ENCODE measurements at regions not wholly inside any gene's neighbourhood (a gene's known extent, or its start where the extent isn't known, plus 50 kb on each side); places are given as distances from the start of the nearest gene placed in this dataset.
"Not testable (repeated sequence)": the region's sequence is repeated elsewhere in the genome, so short reads cannot be mapped to it uniquely, and the experiment has no call there.

GRCh38 chr2:113551637-113552318, 53.3 kb downstream of the FOXD4L1 start:
- WGBS, 2 donors: 2 to 5% methylated on average over 9 of the region's 11 CpGs
- H3K27ac ChIP-seq: not testable (repeated sequence)
- peak; percentile 73 to 81 for ATAC-seq (ENCODE audit: low FRiP score in 2 of 2)

GRCh38 chr2:113559820-113560219, 61.4 kb downstream of the FOXD4L1 start:
- not testable (repeated sequence) for H3K4me3 ChIP-seq, H3K4me1 ChIP-seq, H3K27me3 ChIP-seq, H3K27ac ChIP-seq, H3K9me3 ChIP-seq, H3K36me3 ChIP-seq, DNase-seq
- peak in 1 of 2 donors; percentile 64 for ATAC-seq (ENCODE audit: low FRiP score in 2 of 2)
- 83 to 100% methylated on average over 2 of the region's 2 CpGs for WGBS, 2 donors

More at GRCh38 chr2:113551637-113552318, 53.3 kb downstream of the FOXD4L1 start:
- not testable (repeated sequence) for H3K9me3 ChIP-seq, H3K36me3 ChIP-seq, H3K4me3 ChIP-seq, H3K27me3 ChIP-seq, H3K4me1 ChIP-seq
- peak in 1 of 2 donors; percentile 24 for DNase-seq

GRCh38 chr2:113562662-113563061, 64.2 kb downstream of the FOXD4L1 start:
- H3K27me3 ChIP-seq; H3K27ac ChIP-seq; H3K36me3 ChIP-seq; DNase-seq; H3K4me1 ChIP-seq; H3K9me3 ChIP-seq; H3K4me3 ChIP-seq; ATAC-seq (ENCODE audit: low FRiP score in 2 of 2): not testable (repeated sequence)
- 42 to 71% methylated on average over 2 of the region's 2 CpGs for WGBS, 2 donors

- H3K9me3 ChIP-seq, H3K27me3 ChIP-seq: not testable (repeated sequence)
- 78 to 86% methylated on average over 7 to 10 of the region's 12 CpGs for WGBS, 2 donors
Observed at GRCh38 chr2:113566674-113567480, 60.2 kb upstream of the RABL2A start.

GRCh38 chr2:113567481-113567849, 59.6 kb upstream of the RABL2A start:
- H3K27me3 ChIP-seq, H3K9me3 ChIP-seq, H3K27ac ChIP-seq, H3K36me3 ChIP-seq, DNase-seq, H3K4me3 ChIP-seq, H3K4me1 ChIP-seq: not testable (repeated sequence)
- 62 to 73% methylated on average over 3 of the region's 3 CpGs for WGBS, 2 donors
- ATAC-seq (ENCODE audit: low FRiP score in 2 of 2): peak; percentile 33 to 67

More at GRCh38 chr2:113566674-113567480, 60.2 kb upstream of the RABL2A start:
- peak in 1 of 2 donors; percentile 9 for ATAC-seq (ENCODE audit: low FRiP score in 2 of 2)
- not testable (repeated sequence) for H3K4me1 ChIP-seq, H3K27ac ChIP-seq, DNase-seq, H3K4me3 ChIP-seq, H3K36me3 ChIP-seq

GRCh38 chr2:113568231-113568630, 58.8 kb upstream of the RABL2A start:
- not testable (repeated sequence) for H3K36me3 ChIP-seq; H3K9me3 ChIP-seq; H3K4me3 ChIP-seq; H3K4me1 ChIP-seq; DNase-seq; ATAC-seq (ENCODE audit: low FRiP score in 2 of 2); H3K27ac ChIP-seq; H3K27me3 ChIP-seq
- WGBS, 2 donors: 90 to 94% methylated on average over 13 to 14 of the region's 14 CpGs

GRCh38 chr2:113570082-113570481, 57.0 kb upstream of the RABL2A start:
- not testable (repeated sequence) for H3K27me3 ChIP-seq; H3K27ac ChIP-seq; H3K9me3 ChIP-seq; ATAC-seq (ENCODE audit: low FRiP score in 2 of 2); H3K36me3 ChIP-seq; H3K4me3 ChIP-seq; H3K4me1 ChIP-seq; DNase-seq
- 71 to 75% methylated on average over 2 of the region's 2 CpGs for WGBS, 2 donors

GRCh38 chr2:113570509-113571009, 56.5 kb upstream of the RABL2A start:
- H3K36me3 ChIP-seq, H3K27ac ChIP-seq, H3K4me3 ChIP-seq, H3K9me3 ChIP-seq, H3K4me1 ChIP-seq, H3K27me3 ChIP-seq, DNase-seq: not testable (repeated sequence)
- 84 to 89% methylated on average over 1 of the region's 3 CpGs for WGBS, 2 donors
- peak in 1 of 2 donors; percentile 23 for ATAC-seq (ENCODE audit: low FRiP score in 2 of 2)

GRCh38 chr2:113571482-113572068, 55.5 kb upstream of the RABL2A start:
- not testable (repeated sequence) for H3K4me3 ChIP-seq, H3K9me3 ChIP-seq, H3K4me1 ChIP-seq, H3K27me3 ChIP-seq, H3K27ac ChIP-seq, H3K36me3 ChIP-seq
- WGBS, 2 donors: 57 to 100% methylated on average over 1 to 5 of the region's 6 CpGs
- peak; percentile 81 to 83 for ATAC-seq (ENCODE audit: low FRiP score in 2 of 2)
- DNase-seq: peak in 1 of 2 donors; percentile 6

GRCh38 chr2:113575721-113576120, 51.3 kb upstream of the RABL2A start:
- H3K36me3 ChIP-seq; ATAC-seq (ENCODE audit: low FRiP score in 2 of 2); H3K27me3 ChIP-seq; H3K4me3 ChIP-seq; H3K9me3 ChIP-seq; H3K27ac ChIP-seq; DNase-seq; H3K4me1 ChIP-seq: not testable (repeated sequence)
- WGBS, 2 donors: 77 to 85% methylated on average over 2 to 3 of the region's 4 CpGs

GRCh38 chr2:113576353-113576752, 50.7 kb upstream of the RABL2A start:
- WGBS, 2 donors: 87 to 91% methylated on average over 8 of the region's 8 CpGs
- not testable (repeated sequence) for H3K4me1 ChIP-seq

More at GRCh38 chr2:113576353-113576752, 50.7 kb upstream of the RABL2A start:
- not testable (repeated sequence) for H3K27ac ChIP-seq; H3K36me3 ChIP-seq; H3K4me3 ChIP-seq; ATAC-seq (ENCODE audit: low FRiP score in 2 of 2); DNase-seq; H3K9me3 ChIP-seq; H3K27me3 ChIP-seq
